ENCODE measurements at regions not wholly inside any gene's neighbourhood (a gene's known extent, or its start where the extent isn't known, plus 50 kb on each side); places are given as distances from the start of the nearest gene placed in this dataset.

DNA sequence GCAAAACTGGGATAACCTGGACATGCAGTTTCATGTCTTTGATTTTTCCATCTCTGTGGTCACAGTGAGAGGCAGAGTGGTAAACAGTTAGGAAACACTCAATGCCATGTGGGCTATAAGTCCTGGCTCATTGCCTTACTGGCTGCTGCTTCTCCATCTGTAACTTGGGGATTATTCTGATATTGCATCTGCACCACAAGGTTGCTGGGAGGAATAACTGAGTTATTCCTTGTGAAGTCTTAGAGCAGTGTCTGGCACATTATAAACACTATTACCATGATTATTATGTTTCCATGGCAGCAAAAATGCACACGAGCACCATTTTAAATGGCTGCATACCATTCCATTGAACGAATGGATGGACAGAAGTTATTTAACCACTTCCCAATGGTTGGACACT lies 111.7 kb upstream of the CDH5 start:
- TF ChIP-seq, protein P1, sequence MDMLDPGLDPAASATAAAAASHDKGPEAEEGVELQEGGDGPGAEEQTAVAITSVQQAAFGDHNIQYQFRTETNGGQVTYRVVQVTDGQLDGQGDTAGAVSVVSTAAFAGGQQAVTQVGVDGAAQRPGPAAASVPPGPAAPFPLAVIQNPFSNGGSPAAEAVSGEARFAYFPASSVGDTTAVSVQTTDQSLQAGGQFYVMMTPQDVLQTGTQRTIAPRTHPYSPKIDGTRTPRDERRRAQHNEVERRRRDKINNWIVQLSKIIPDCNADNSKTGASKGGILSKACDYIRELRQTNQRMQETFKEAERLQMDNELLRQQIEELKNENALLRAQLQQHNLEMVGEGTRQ (IDR thresholded peaks at IDR 0.05; ENCODE audit: low read length) = no peak
- no peak for TF ChIP-seq SIN3A (conservative IDR thresholded peaks at IDR 0.05 in 1 of 2, IDR thresholded peaks at IDR 0.05 in 1 of 2; ENCODE audit: low read depth in 1 of 2, low read length in 2 of 2)
- TF ChIP-seq, protein P2, sequence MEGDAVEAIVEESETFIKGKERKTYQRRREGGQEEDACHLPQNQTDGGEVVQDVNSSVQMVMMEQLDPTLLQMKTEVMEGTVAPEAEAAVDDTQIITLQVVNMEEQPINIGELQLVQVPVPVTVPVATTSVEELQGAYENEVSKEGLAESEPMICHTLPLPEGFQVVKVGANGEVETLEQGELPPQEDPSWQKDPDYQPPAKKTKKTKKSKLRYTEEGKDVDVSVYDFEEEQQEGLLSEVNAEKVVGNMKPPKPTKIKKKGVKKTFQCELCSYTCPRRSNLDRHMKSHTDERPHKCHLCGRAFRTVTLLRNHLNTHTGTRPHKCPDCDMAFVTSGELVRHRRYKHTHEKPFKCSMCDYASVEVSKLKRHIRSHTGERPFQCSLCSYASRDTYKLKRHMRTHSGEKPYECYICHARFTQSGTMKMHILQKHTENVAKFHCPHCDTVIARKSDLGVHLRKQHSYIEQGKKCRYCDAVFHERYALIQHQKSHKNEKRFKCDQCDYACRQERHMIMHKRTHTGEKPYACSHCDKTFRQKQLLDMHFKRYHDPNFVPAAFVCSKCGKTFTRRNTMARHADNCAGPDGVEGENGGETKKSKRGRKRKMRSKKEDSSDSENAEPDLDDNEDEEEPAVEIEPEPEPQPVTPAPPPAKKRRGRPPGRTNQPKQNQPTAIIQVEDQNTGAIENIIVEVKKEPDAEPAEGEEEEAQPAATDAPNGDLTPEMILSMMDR (IDR thresholded peaks at IDR 0.05; ENCODE audit: control extremely low read depth in 1 of 3, insufficient read depth in 1 of 3, low read depth in 1 of 3, low read length in 3 of 3) = no peak
- TF ChIP-seq POLR2A (IDR thresholded peaks at IDR 0.05; ENCODE audit: control extremely low read depth in 1 of 2, low read depth in 2 of 2, low read length in 2 of 2) = no peak

All from H1 (cell line).